ENCODE measurements at regions not wholly inside any gene's neighbourhood (a gene's known extent, or its start where the extent isn't known, plus 50 kb on each side); places are given as distances from the start of the nearest gene placed in this dataset.

DNA sequence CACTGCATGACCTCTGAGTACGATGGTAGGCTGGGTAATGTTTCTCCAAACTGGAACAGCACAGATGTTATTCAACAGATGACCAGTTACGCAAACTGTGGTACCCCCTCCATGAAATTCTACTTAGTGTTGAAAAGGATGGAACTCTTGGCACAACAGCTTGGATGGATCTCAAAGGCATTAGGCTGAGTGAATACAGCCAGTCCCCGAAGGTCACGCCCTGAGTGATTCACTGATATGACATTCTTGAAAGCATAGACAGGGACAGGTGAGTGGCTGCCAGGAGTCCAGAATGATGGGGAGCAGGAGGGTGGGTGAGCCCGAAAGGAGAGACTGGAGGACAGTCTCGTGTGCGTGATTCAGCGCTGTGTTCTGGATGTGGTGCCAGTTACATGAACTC is 187.5 kb upstream of the TMEM132C start:
- DNase-seq (ENCODE audit: low read depth), result no peak
- TF ChIP-seq POLR2A (IDR thresholded peaks at IDR 0.05; ENCODE audit: extremely low read depth, insufficient read length) (no peak), MYC (IDR thresholded peaks at IDR 0.05; ENCODE audit: low read depth, low read length) (no peak)
- TF ChIP-seq, protein P1, sequence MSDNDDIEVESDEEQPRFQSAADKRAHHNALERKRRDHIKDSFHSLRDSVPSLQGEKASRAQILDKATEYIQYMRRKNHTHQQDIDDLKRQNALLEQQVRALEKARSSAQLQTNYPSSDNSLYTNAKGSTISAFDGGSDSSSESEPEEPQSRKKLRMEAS (IDR thresholded peaks at IDR 0.05; ENCODE audit: low read depth, low read length), result no peak
- TF ChIP-seq, protein P2, sequence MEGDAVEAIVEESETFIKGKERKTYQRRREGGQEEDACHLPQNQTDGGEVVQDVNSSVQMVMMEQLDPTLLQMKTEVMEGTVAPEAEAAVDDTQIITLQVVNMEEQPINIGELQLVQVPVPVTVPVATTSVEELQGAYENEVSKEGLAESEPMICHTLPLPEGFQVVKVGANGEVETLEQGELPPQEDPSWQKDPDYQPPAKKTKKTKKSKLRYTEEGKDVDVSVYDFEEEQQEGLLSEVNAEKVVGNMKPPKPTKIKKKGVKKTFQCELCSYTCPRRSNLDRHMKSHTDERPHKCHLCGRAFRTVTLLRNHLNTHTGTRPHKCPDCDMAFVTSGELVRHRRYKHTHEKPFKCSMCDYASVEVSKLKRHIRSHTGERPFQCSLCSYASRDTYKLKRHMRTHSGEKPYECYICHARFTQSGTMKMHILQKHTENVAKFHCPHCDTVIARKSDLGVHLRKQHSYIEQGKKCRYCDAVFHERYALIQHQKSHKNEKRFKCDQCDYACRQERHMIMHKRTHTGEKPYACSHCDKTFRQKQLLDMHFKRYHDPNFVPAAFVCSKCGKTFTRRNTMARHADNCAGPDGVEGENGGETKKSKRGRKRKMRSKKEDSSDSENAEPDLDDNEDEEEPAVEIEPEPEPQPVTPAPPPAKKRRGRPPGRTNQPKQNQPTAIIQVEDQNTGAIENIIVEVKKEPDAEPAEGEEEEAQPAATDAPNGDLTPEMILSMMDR (IDR thresholded peaks at IDR 0.05; ENCODE audit: low read depth, low read length), result no peak
- H3K4me3 ChIP-seq (ENCODE audit: low read depth, low read length), result no peak overlapping the region

DNA sequence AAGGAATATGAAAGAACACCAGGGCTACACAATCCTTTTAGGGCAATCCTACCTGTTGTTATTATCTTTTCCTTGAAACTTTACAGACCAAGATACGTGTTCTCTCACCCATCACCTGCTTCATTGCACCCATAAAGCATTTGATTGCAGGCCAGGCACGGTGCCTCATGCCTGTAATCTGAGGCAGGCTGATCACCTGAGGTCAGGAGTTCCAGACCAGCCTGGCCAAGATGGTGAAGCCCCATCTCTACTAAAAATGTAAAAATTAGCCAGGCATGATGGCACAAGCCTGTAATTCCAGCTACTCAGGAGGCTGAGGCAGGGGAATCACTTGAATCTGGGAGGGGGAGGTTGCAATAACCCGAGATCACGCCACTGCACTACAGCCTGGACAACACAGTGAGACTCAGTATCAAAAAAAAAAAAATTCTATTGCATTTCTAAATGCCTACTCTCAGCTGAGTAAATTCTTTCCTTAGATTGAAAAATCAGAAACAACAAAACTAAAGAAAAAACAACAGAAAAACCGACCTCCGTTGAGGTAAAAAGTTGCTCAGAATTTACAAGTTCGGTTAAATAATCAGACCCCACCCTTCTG is 183.7 kb upstream of the TMEM132C start:
- DNase-seq (ENCODE audit: low read depth), result no peak
- TF ChIP-seq, protein P2 (IDR thresholded peaks at IDR 0.05; ENCODE audit: low read depth, low read length), result no peak
- TF ChIP-seq, protein P1 (IDR thresholded peaks at IDR 0.05; ENCODE audit: low read depth, low read length), result no peak
- TF ChIP-seq POLR2A (IDR thresholded peaks at IDR 0.05; ENCODE audit: extremely low read depth, insufficient read length) (no peak), MYC (IDR thresholded peaks at IDR 0.05; ENCODE audit: low read depth, low read length) (no peak)
- no peak overlapping the region for H3K4me3 ChIP-seq (ENCODE audit: low read depth, low read length)

DNA sequence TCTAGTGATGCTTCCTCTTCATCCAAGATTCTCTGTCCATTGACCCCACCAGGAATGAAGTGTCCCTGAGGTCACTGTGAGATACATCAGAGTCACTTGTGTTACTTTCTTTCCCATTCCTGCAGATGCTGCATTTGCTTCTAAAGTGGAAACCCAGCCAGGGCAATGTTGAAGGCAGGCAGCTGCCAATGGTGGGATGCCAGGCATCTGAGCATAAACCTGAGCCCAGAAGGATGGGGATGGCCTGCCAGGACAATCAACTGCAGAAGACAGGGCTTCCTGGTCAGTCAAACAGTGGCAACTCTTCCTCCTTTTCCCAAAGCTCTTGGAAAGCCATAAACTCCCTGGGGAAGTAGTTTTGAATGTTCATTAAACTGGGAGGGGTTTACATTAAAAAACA is 178.0 kb upstream of the TMEM132C start:
- H3K4me3 ChIP-seq (ENCODE audit: low read depth, low read length), result no peak overlapping the region
- DNase-seq (ENCODE audit: low read depth), result no peak
- TF ChIP-seq, protein P1 (IDR thresholded peaks at IDR 0.05; ENCODE audit: low read depth, low read length), result no peak
- TF ChIP-seq, protein P2 (IDR thresholded peaks at IDR 0.05; ENCODE audit: low read depth, low read length), result no peak
- TF ChIP-seq POLR2A (IDR thresholded peaks at IDR 0.05; ENCODE audit: extremely low read depth, insufficient read length) (no peak), MYC (IDR thresholded peaks at IDR 0.05; ENCODE audit: low read depth, low read length) (no peak)

DNA sequence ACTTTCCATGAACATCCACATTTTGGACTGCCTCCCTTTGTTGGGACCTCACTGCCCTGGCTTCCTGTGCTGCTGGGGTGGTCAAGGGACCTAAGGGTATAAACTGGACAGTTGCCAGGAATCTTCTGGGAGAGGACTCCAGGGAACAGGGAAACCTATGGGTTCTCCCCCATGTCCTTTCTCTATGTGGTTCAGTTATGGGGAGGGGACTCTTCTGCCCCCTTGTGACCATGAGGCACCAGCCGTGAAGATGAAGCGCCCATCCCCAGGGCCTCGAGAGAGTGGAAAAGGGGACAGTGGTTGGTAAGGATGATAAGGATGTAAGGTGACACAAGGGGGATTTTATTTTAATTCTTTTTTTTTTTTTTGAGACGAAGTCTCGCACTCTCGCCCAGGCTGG is 177.0 kb upstream of the TMEM132C start:
- DNase-seq (ENCODE audit: low read depth), result no peak
- TF ChIP-seq MYC (IDR thresholded peaks at IDR 0.05; ENCODE audit: low read depth, low read length), result no peak
- TF ChIP-seq, protein P2 (IDR thresholded peaks at IDR 0.05; ENCODE audit: low read depth, low read length), result no peak
- no peak for TF ChIP-seq POLR2A (IDR thresholded peaks at IDR 0.05; ENCODE audit: extremely low read depth, insufficient read length)
- TF ChIP-seq, protein P1 (IDR thresholded peaks at IDR 0.05; ENCODE audit: low read depth, low read length), result no peak
- H3K4me3 ChIP-seq (ENCODE audit: low read depth, low read length), result no peak overlapping the region

DNA sequence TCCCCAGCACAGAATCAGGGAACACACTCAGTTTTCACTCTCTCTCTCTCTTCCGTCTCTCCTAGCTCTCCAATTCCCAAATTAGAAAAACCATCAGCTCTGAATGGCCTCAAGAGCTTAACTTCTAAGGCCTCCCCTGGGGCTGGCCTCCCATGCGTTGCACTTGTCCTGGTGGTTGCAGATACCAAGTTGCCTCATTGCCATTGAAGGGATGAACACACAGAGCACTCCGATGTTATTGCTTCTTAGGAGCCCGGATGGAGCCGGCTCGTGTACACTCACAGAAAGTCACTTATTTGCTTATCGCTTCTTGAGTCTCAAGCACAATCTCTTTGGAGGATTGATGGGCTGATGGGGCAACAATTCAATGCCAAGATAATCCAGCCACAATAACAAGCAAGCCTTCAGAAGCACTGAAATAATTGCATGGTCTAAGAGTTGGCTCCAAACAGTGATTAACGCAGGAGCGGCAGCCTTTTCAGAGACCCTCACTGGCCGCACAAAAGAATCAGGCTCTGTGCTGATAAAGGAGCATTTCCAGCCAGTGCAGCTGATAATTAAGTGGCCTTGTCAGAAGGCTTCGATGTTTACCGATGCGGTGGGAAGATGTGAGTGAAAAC is 175.8 kb upstream of the TMEM132C start:
- TF ChIP-seq, protein P2 (IDR thresholded peaks at IDR 0.05; ENCODE audit: low read depth, low read length), result no peak
- TF ChIP-seq, protein P1 (IDR thresholded peaks at IDR 0.05; ENCODE audit: low read depth, low read length), result no peak
- no peak for TF ChIP-seq MYC (IDR thresholded peaks at IDR 0.05; ENCODE audit: low read depth, low read length)
- no peak for TF ChIP-seq POLR2A (IDR thresholded peaks at IDR 0.05; ENCODE audit: extremely low read depth, insufficient read length)
- no peak overlapping the region for H3K4me3 ChIP-seq (ENCODE audit: low read depth, low read length)
- no peak for DNase-seq (ENCODE audit: low read depth)
